HG02884 (cell line): ENCODE measurements at regions not wholly inside any gene's neighbourhood (a gene's known extent, or its start where the extent isn't known, plus 50 kb on each side); places are given as distances from the start of the nearest gene placed in this dataset.
A peak's percentile ranks its signal among the peaks of the same experiment; 100 is the strongest.

Experiments used
- ATAC-seq: cut with Tn5 transposase; IDR thresholded peaks from one replicate; pipeline ENCODE4 v1.9.1; 2021; ENCODE audit warnings: mild to moderate bottlenecking, moderate library complexity; ENCODE audit not compliant: unreplicated experiment

- ATAC-seq, result no peak
Measured at GRCh38 chr2:217459016-217459415, 543.8 kb downstream of the TNS1 start.

- ATAC-seq, result no peak
Measured at GRCh38 chr2:217456016-217456415, 546.8 kb downstream of the TNS1 start.

DNA sequence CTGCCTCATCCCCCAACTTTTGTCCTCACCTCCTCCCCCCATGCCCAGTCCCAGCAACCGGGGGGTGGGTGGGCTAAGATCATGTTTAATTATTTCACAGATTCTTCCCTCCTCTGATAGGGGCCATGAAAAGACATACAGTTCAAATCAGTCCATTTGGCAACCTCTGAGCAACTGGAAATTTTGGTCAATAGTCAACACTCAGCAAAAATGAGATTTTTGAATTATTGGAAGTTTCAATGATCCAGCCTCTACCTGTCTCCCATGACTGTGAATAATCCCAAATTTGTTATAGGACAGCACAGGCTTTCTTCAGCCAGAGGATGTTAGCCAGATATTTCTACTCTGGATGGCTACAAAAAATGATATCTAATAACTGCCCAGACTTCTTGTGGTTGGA is 549.9 kb downstream of the TNS1 start:
- ATAC-seq, result no peak

- ATAC-seq, result no peak
Measured at GRCh38 chr2:217451666-217452065, 551.1 kb downstream of the TNS1 start.

GRCh38 chr2:217449444-217449843 is 553.4 kb downstream of the TNS1 start:
- no peak for ATAC-seq

DNA sequence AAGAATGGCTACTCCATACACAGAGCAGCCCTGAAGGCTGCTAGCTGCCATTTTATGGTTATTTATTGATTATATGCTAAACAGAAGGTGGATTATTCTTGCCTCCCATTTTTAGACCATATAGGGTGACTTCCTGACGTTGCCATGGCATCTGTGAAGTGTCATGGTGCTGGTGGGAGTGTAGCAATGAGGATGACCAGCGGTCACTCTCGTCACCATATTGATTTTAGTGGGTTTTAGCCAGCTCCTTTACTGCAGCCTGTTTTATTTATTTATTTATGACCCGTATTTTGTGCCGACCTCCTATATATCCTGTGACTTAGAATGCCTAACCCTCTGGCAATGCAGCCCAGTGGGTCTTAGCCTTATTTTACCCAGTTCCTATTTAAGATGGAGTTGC is 553.9 kb downstream of the TNS1 start:
- ATAC-seq, result no peak

GRCh38 chr2:217445723-217446122 is 557.1 kb downstream of the TNS1 start:
- ATAC-seq, result no peak

DNA sequence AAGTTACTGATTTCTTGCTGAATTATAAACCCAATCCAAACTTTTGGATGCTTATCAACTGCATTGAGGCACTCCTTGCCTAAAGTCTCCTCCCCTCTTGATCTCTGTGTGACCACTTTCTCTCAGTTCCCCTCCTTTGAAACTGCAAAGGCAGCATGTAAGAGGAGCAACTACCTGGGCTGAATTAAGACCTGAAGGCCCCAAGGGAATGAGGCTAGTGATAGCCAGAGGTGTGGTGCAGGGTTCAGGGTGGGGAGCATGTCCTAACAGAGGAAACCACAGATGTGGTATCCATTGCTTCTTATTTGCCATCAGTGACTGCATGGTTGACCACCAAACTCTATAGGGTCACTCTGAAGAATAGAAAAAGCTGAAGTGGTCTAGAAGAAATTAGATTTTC is 557.9 kb downstream of the TNS1 start:
- peak; percentile 51 for ATAC-seq

- ATAC-seq, result no peak
Measured at GRCh38 chr2:217444509-217444908, 558.3 kb downstream of the TNS1 start.

DNA sequence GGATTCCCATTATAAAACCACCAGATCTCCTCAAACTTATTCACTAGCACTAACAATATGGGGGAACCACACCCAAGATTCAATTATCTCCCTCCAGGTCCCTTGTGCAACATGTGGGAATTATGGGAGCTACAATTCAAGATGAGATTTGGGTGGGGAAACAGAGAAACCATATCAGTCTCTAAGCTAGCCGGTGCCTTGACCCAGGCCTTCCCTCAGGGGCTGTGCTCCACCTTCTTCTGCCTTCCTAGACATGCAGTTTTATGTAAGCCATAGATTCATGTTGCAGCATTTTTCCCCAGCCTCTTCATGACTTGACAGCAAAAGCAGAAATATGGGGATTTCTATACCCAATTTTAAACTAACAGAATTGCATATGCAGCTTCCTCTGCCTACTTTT is 559.2 kb downstream of the TNS1 start:
- ATAC-seq, result no peak

DNA sequence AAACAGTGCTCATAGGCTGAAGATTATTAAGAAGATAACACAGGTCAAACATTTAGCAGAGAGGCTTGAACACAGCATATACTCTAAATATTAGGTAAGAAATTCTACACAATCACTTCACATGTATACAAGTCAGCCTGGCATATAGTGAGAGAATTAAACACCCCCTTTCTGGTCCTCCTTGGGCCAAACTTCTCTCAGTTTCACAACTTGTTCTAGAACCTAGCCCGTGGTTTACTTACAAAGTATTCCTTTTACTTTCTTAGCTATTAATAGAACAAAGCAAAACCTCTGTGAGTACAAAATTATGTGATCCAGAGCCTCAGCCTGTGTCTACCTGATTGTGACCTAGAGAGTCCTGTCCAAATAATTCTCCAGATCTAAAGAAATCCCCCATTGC is 562.8 kb downstream of the TNS1 start:
- ATAC-seq, result peak; percentile 43

DNA sequence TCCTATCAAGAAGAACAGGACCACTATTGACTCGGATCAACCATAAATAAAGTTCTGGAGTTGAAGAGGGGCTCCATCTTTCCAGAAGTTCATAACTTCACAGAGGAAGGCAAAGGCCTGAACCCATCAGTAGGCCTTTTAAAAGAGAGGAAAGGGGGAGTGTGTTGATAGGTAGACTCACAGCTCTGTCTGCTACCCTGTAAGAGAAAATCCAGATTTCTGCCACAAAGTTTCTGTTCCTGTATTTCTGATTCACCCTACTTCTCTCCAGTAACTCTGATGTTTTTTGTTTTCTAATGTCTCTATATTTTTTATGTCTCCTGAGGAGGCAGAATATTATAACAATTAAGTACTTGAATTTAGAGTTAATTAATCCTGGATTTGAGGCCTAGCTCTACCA is 564.0 kb downstream of the TNS1 start:
- peak; percentile 41 for ATAC-seq

DNA sequence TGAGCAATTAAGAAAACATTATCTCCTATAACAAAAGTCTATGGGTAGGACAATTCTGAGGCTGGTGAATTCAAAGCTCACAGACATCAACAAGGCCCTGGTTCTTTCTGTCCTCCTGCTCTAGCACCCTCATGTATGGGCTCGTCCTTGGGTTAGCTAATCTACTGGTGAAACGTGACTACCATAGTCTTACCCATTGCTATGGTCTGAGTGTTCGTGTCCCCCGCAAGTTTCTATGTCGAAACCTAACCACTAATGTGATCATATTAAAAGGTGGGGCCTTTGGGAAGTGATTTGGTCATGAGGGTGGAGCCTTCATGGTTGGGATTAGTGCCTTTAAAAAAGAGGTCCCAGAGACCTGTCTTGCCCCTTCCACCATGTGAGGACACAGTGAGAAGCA is 564.7 kb downstream of the TNS1 start:
- ATAC-seq, result no peak

DNA sequence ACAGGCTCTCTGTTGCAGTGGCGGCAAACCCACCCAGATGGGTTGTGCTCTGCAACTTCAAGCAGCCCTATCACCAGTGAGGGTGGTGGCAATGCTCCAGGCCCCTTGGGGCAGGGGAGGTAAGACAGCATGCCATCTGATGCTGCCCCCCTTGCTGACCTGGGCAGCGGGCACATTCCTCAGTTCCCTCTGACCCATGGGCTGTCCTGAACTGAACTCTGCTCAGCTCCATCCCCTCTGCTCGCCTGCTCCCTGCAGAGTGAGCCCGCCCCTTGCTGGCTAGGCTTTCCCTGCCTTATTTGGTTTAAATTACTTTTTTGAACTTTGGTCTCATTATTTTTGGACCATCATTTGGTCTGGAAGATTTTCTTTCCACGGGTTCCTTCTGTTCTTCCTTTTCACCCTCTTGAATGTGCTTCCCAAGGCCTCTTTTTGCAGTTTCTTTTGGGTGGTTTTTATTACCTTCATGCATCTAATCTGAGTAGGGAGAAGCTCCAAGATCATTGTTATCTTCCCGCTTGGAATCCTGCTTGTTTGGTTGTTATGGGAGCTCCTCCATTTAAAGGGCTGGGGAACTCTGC is 565.4 kb downstream of the TNS1 start:
- ATAC-seq, result no peak

- no peak for ATAC-seq
Measured at GRCh38 chr2:217436386-217436785, 566.4 kb downstream of the TNS1 start.

GRCh38 chr2:217434180-217434975 is 568.4 kb downstream of the TNS1 start:
- peak; percentile 99 for ATAC-seq

- ATAC-seq, result no peak
Measured at GRCh38 chr2:217433522-217433921, 569.3 kb downstream of the TNS1 start.

GRCh38 chr2:217431577-217432269 is 571.1 kb downstream of the TNS1 start:
- ATAC-seq, result no peak

DNA sequence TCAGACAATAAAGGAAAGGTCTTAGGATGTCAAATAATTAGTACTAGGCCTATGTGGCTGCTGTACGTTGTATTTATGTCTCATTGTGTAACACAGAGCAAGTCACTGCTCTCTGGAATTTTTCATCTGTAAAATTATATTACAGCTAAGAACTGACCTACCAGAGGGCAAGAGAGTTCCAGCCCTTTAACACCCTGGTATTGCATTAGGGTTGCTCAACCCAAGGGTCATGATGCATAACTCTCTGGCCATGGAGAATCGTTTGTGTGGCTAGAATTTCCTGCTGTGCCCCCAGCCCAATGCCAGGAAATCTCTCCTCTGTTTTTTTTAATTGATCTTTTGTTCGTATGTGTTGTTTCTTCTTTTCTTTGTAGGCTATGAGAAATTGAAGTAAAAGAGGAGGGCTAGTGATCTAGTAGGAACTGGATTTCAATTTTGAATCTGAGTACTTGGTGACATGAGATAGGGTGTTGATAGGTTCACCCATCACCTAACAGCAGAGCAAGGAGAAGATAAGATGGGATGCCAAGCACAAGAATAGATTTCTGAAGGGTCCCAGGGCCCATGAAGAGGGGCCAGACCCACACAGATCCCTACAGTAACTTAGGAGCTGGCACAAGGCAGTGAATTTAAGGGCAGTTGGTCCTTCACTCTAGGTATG is 571.2 kb upstream of the TNP1 start:
- ATAC-seq, result no peak

DNA sequence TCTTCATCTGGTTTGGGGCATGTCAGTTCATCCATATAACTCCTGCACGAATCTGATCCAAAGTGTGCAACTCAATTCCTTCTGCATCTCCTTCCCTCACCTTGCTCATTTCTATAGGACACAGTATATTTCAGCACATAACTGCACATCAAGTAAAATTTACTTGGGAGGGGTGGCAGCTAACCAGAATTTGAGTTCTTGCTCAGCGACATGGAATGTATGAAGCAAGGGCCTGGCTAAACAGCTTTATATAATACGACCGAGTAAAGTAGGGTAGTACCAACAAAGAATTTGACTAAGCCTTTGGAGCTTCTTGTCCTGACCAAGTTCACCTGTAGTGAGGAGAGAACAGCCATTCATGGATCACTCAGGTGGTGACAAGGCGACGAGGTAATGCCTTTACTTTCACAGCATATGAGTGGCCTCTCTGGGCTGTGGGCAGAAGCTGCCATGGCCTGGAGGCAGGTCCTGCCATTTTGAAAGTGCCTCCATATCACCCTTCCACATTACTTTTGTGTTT is 570.2 kb upstream of the TNP1 start:
- no peak for ATAC-seq

- ATAC-seq, result peak; percentile 73
Measured at GRCh38 chr2:217421834-217422233, 562.0 kb upstream of the TNP1 start.
